ENCODE measurements at regions not wholly inside any gene's neighbourhood (a gene's known extent, or its start where the extent isn't known, plus 50 kb on each side); places are given as distances from the start of the nearest gene placed in this dataset.

GRCh38 chr16:80198311-80199299 lies 342.2 kb upstream of the DYNLRB2 start:
- H3K4me3 ChIP-seq (ENCODE audit: low read depth, low read length): no peak overlapping the region

- H3K4me3 ChIP-seq (ENCODE audit: low read depth, low read length): no peak overlapping the region
Measured at GRCh38 chr16:80197741-80198201, 343.0 kb upstream of the DYNLRB2 start.

GRCh38 chr16:80191928-80192327 lies 348.9 kb upstream of the DYNLRB2 start:
- no peak overlapping the region for H3K4me3 ChIP-seq (ENCODE audit: low read depth, low read length)

- H3K4me3 ChIP-seq (ENCODE audit: low read depth, low read length): no peak overlapping the region
Measured at GRCh38 chr16:80189476-80190175, 351.2 kb upstream of the DYNLRB2 start.

GRCh38 chr16:80176114-80176513 lies 364.7 kb upstream of the DYNLRB2 start:
- no peak overlapping the region for H3K4me3 ChIP-seq (ENCODE audit: low read depth, low read length)

GRCh38 chr16:80175011-80175410 lies 365.8 kb upstream of the DYNLRB2 start:
- no peak overlapping the region for H3K4me3 ChIP-seq (ENCODE audit: low read depth, low read length)

GRCh38 chr16:80174416-80174815 lies 366.4 kb upstream of the DYNLRB2 start:
- no peak overlapping the region for H3K4me3 ChIP-seq (ENCODE audit: low read depth, low read length)

- no peak overlapping the region for H3K4me3 ChIP-seq (ENCODE audit: low read depth, low read length)
Measured at GRCh38 chr16:80171746-80172145, 369.0 kb upstream of the DYNLRB2 start.

- H3K4me3 ChIP-seq (ENCODE audit: low read depth, low read length): no peak overlapping the region
Measured at GRCh38 chr16:80171199-80171598, 369.6 kb upstream of the DYNLRB2 start.

GRCh38 chr16:80167657-80168390 lies 373.0 kb upstream of the DYNLRB2 start:
- H3K4me3 ChIP-seq (ENCODE audit: low read depth, low read length): no peak overlapping the region

GRCh38 chr16:80166082-80166481 lies 374.7 kb upstream of the DYNLRB2 start:
- no peak overlapping the region for H3K4me3 ChIP-seq (ENCODE audit: low read depth, low read length)

GRCh38 chr16:80164966-80165550 lies 375.7 kb upstream of the DYNLRB2 start:
- H3K4me3 ChIP-seq (ENCODE audit: low read depth, low read length): no peak overlapping the region

- H3K4me3 ChIP-seq (ENCODE audit: low read depth, low read length): no peak overlapping the region
Measured at GRCh38 chr16:80163339-80163738, 377.5 kb upstream of the DYNLRB2 start.

- H3K4me3 ChIP-seq (ENCODE audit: low read depth, low read length): no peak overlapping the region
Measured at GRCh38 chr16:80161799-80162739, 378.7 kb upstream of the DYNLRB2 start.

- no peak overlapping the region for H3K4me3 ChIP-seq (ENCODE audit: low read depth, low read length)
Measured at GRCh38 chr16:80158766-80159165, 382.0 kb upstream of the DYNLRB2 start.

- H3K4me3 ChIP-seq (ENCODE audit: low read depth, low read length): no peak overlapping the region
Measured at GRCh38 chr16:80151722-80152111, 389.1 kb upstream of the DYNLRB2 start.

- no peak overlapping the region for H3K4me3 ChIP-seq (ENCODE audit: low read depth, low read length)
Measured at GRCh38 chr16:80150978-80151721, 389.6 kb upstream of the DYNLRB2 start.

GRCh38 chr16:80148826-80149225 lies 392.0 kb upstream of the DYNLRB2 start:
- no peak overlapping the region for H3K4me3 ChIP-seq (ENCODE audit: low read depth, low read length)

- H3K4me3 ChIP-seq (ENCODE audit: low read depth, low read length): no peak overlapping the region
Measured at GRCh38 chr16:80147026-80147655, 393.7 kb upstream of the DYNLRB2 start.
